ENCODE measurements at regions not wholly inside any gene's neighbourhood (a gene's known extent, or its start where the extent isn't known, plus 50 kb on each side); places are given as distances from the start of the nearest gene placed in this dataset.

DNA sequence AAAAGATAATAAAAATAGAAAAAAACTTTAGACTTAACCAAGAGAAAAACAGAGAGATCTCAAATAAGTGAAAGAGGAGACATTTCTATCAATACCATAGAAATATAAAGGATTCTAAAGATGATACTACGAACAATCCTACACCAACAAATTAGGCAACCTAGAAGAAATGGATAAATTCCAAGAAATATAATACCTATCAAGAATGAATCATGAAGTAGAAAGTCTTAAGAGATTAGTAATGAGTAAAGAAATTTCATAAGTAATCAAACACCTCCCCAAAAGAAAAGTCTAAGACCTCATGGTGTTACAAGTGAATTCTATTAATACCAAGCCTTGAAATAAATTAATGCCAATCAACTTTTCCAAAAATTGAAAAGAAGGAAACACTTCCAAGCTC lies 1584.5 kb upstream of the MIR17HG start:
- POLR2A ChIA-PET = no interaction called here
- CTCF ChIA-PET = interaction anchor here (0.7 kb wide), 1 partner anchor 106 kb away, joined by 3 read pairs; no protein-coding TSS in a partner anchor
- H3K27ac ChIP-seq (ENCODE audit: extremely low read depth, low read depth, low read length) = no peak overlapping the region

GRCh38 chr13:89783221-89783755 lies 1564.2 kb upstream of the MIR17HG start:
- Histone ChIP-seq H3K27ac (ENCODE audit: extremely low read depth, low read depth, low read length) (no peak overlapping the region), H3K36me3 (ENCODE audit: control insufficient read depth in 2 of 2, insufficient read depth in 1 of 2, low read length in 2 of 2) (no peaks in the 10 kb centered on the region), H3K9me3 (ENCODE audit: control insufficient read depth, insufficient read depth, low read depth, low read length) (no peaks in the 10 kb centered on the region), H3K4me3 (ENCODE audit: low read depth, low read length) (no peak overlapping the region), H3K4me1 (ENCODE audit: control insufficient read depth, insufficient read depth, low read length) (no peaks in the 10 kb centered on the region)
- TF ChIP-seq GLIS1 (tag by site-specific recombination; IDR thresholded peaks at IDR 0.05) (no peak), ZNF248 (tag by site-specific recombination; IDR thresholded peaks at IDR 0.05) (no peak), ZNF560 (tag by site-specific recombination; IDR thresholded peaks at IDR 0.05; ENCODE audit: borderline replicate concordance) (no peak), ZIC2 (tag by site-specific recombination; IDR thresholded peaks at IDR 0.05) (no peak)
- POLR2A ChIA-PET = no interaction called here
- CTCF ChIA-PET = interaction anchor here (0.7 kb wide), 1 partner anchor 657 kb away, joined by 3 read pairs; no protein-coding TSS in a partner anchor

More for the DNA sequence above, 1584.5 kb upstream of the MIR17HG start:
- Histone ChIP-seq H3K4me3 (ENCODE audit: low read depth, low read length) (no peak overlapping the region), H3K36me3 (ENCODE audit: control insufficient read depth in 2 of 2, insufficient read depth in 1 of 2, low read length in 2 of 2) (no peaks in the 10 kb centered on the region), H3K9me3 (ENCODE audit: control insufficient read depth, insufficient read depth, low read depth, low read length) (no peaks in the 10 kb centered on the region), H3K4me1 (ENCODE audit: control insufficient read depth, insufficient read depth, low read length) (no peaks in the 10 kb centered on the region)
- TF ChIP-seq ZBTB48 (tag by site-specific recombination; IDR thresholded peaks at IDR 0.05) = no peak
- no peak for TF ChIP-seq ZNF544 (tag by site-specific recombination; IDR thresholded peaks at IDR 0.05)
- no peak for TF ChIP-seq GLI4 (tag by site-specific recombination; IDR thresholded peaks at IDR 0.05)
- TF ChIP-seq ZNF404 (tag by site-specific recombination; IDR thresholded peaks at IDR 0.05) = no peak
- no peak for TF ChIP-seq ZNF341 (tag by site-specific recombination; IDR thresholded peaks at IDR 0.05; ENCODE audit: low read depth)
- no peak for TF ChIP-seq ZNF776 (tag by site-specific recombination; IDR thresholded peaks at IDR 0.05; ENCODE audit: borderline replicate concordance)

GRCh38 chr13:89784161-89784809 lies 1563.2 kb upstream of the MIR17HG start:
- ChIA-PET CTCF (no interaction called here), POLR2A (no interaction called here)
- no peaks in the 10 kb centered on the region for H3K4me1 ChIP-seq (ENCODE audit: control insufficient read depth, insufficient read depth, low read length)
- H3K27ac ChIP-seq (ENCODE audit: extremely low read depth, low read depth, low read length) = no peak overlapping the region
- no peaks in the 10 kb centered on the region for H3K36me3 ChIP-seq (ENCODE audit: control insufficient read depth in 2 of 2, insufficient read depth in 1 of 2, low read length in 2 of 2)
- no peak overlapping the region for H3K4me3 ChIP-seq (ENCODE audit: low read depth, low read length)
- no peaks in the 10 kb centered on the region for H3K9me3 ChIP-seq (ENCODE audit: control insufficient read depth, insufficient read depth, low read depth, low read length)
- TF ChIP-seq ZNF121 (tag by site-specific recombination; IDR thresholded peaks at IDR 0.05) (no peak), ZNF76 (tag by site-specific recombination; IDR thresholded peaks at IDR 0.05; ENCODE audit: borderline replicate concordance, low read depth) (no peak), IKZF3 (tag by site-specific recombination; IDR thresholded peaks at IDR 0.05) (no peak), ZNF670 (tag by site-specific recombination; IDR thresholded peaks at IDR 0.05; ENCODE audit: low read depth) (no peak), ZNF214 (tag by site-specific recombination; IDR thresholded peaks at IDR 0.05; ENCODE audit: borderline replicate concordance) (no peak), ZNF624 (tag by site-specific recombination; IDR thresholded peaks at IDR 0.05) (no peak), TCF7L2 (IDR thresholded peaks at IDR 0.05; ENCODE audit: borderline replicate concordance, low read depth, low read length) (no peak), ZNF514 (tag by site-specific recombination; IDR thresholded peaks at IDR 0.05) (no peak), KLF1 (tag by site-specific recombination; IDR thresholded peaks at IDR 0.05) (no peak), ZNF704 (tag by site-specific recombination; IDR thresholded peaks at IDR 0.05) (no peak), ZNF239 (tag by site-specific recombination; IDR thresholded peaks at IDR 0.05) (no peak), ZNF707 (tag by site-specific recombination; IDR thresholded peaks at IDR 0.05) (no peak), ZNF747 (tag by site-specific recombination; IDR thresholded peaks at IDR 0.05) (no peak), ELK4 (IDR thresholded peaks at IDR 0.05; ENCODE audit: borderline replicate concordance, low read depth, low read length) (no peak), PRDM6 (tag by site-specific recombination; IDR thresholded peaks at IDR 0.05) (no peak)
- TF ChIP-seq, protein P1, sequence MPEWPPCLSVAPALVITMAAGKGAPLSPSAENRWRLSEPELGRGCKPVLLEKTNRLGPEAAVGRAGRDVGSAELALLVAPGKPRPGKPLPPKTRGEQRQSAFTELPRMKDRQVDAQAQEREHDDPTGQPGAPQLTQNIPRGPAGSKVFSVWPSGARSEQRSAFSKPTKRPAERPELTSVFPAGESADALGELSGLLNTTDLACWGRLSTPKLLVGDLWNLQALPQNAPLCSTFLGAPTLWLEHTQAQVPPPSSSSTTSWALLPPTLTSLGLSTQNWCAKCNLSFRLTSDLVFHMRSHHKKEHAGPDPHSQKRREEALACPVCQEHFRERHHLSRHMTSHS (tag by site-specific recombination; IDR thresholded peaks at IDR 0.05) = no peak

Data from HEK293 (cell line).